Vagina (tissue), 2 donors: ENCODE measurements at regions not wholly inside any gene's neighbourhood (a gene's known extent, or its start where the extent isn't known, plus 50 kb on each side); places are given as distances from the start of the nearest gene placed in this dataset.

Experiments used
- CTCF ChIP-seq, 3 experiments: fragments of 450-650 bp in 2 of 3; fragments of 200-600 bp in 1 of 3; sonication (generic) in 1 of 3; IDR thresholded peaks; one replicate each; pipeline ENCODE4 v1.5.1; 2017 to 2019; ENCODE audit warnings: antibody characterized with exemption in 3 of 3, mild to moderate bottlenecking in 2 of 3, moderate library complexity in 2 of 3
- POLR2A ChIP-seq, 2 donors: fragments of 450-650 bp; IDR thresholded peaks; one replicate each; pipeline ENCODE4 v1.6.1; 2017; ENCODE audit warnings: antibody characterized with exemption in 2 of 2, mild to moderate bottlenecking in 2 of 2, moderate library complexity in 2 of 2
- POLR2AphosphoS5 ChIP-seq, 2 donors: sonication (generic); formaldehyde crosslinking; IDR thresholded peaks; one replicate each; pipeline ENCODE4 v1.9.0; 2017; ENCODE audit warnings: antibody characterized with exemption in 2 of 2, mild to moderate bottlenecking in 2 of 2, low read depth in 1 of 2; ENCODE audit not compliant: insufficient read depth in 1 of 2

GRCh38 chr9:96023486-96023885 is 148.0 kb downstream of the ERCC6L2 start:
- no peak for TF ChIP-seq POLR2A (IDR thresholded peaks at IDR 0.05)
- no peak for TF ChIP-seq CTCF (IDR thresholded peaks at IDR 0.05)
- TF ChIP-seq POLR2AphosphoS5 (IDR thresholded peaks at IDR 0.05; ENCODE audit: insufficient read depth in 1 of 2, low read depth in 1 of 2) = no peak
